PC-9 (cell line): ENCODE measurements at regions not wholly inside any gene's neighbourhood (a gene's known extent, or its start where the extent isn't known, plus 50 kb on each side); places are given as distances from the start of the nearest gene placed in this dataset.

Experiments
- BruUV-seq: library from RNA; stranded (reverse); fragments of 400-500 nt; replicated peaks from 2 replicates; lab custom pipeline; 2021; lab: Mats Ljungman, UMichigan
- CTCF ChIA-PET: fragments of 300-600 bp; sonication (Branson Sonifier 250); formaldehyde crosslinking; loops from one replicate; lab custom pipeline; 2022; ENCODE audit warnings: antibody characterized with exemption; lab: Charles Lee
- POLR2A ChIA-PET: fragments of 300-600 bp; sonication (Branson Sonifier 250); formaldehyde crosslinking; loops from one replicate; lab custom pipeline; 2022; ENCODE audit warnings: antibody characterized with exemption; ENCODE audit not compliant: unreplicated experiment; lab: Charles Lee
- DNase-seq, 2 experiments: peaks; one replicate each; pipeline versions ENCODE4 v3.0.0 to v3.0.0-alpha.2; 2015 to 2022; ENCODE audit warnings: mixed read lengths in 1 of 2
- H2AFZ ChIP-seq: fragments of 200-600 bp; sonication (generic); 2 replicates; pipeline ENCODE4 v1.8.1; 2017; ENCODE audit warnings: antibody characterized with exemption
- H3F3A ChIP-seq: fragments of 200-600 bp; sonication (generic); 2 replicates; pipeline ENCODE4 v1.8.1; 2017; ENCODE audit warnings: antibody characterized with exemption, mild to moderate bottlenecking, low read depth; ENCODE audit not compliant: insufficient read depth
- H3K27ac ChIP-seq: fragments of 200-600 bp; sonication (generic); 2 replicates; pipeline ENCODE4 v1.6.1; 2016; ENCODE audit warnings: mixed run types
- H3K27me3 ChIP-seq: fragments of 200-600 bp; sonication (generic); 2 replicates; pipeline ENCODE4 v1.6.1; 2016; ENCODE audit warnings: low read depth, mixed run types; ENCODE audit not compliant: insufficient read depth
- H3K36me3 ChIP-seq: fragments of 200-600 bp; sonication (generic); 2 replicates; pipeline ENCODE4 v1.6.1; 2016; ENCODE audit warnings: low read depth, mixed run types
- H3K4me1 ChIP-seq: fragments of 200-600 bp; sonication (generic); replicated peaks from 2 replicates; pipeline ENCODE4 v1.6.1; 2016; ENCODE audit warnings: mixed run types; ENCODE audit not compliant: insufficient read depth
- H3K4me2 ChIP-seq: fragments of 200-600 bp; sonication (generic); 2 replicates; pipeline ENCODE4 v1.6.1; 2017; ENCODE audit warnings: mixed run types
- H3K4me3 ChIP-seq: fragments of 200-600 bp; sonication (generic); 2 replicates; pipeline ENCODE4 v1.6.1; 2016; ENCODE audit warnings: mixed run types
- H3K79me2 ChIP-seq: fragments of 200-600 bp; sonication (generic); 2 replicates; pipeline ENCODE4 v1.6.1; 2017; ENCODE audit warnings: low read depth, mixed run types
- H3K9me2 ChIP-seq: fragments of 200-600 bp; sonication (generic); 2 replicates; pipeline ENCODE4 v1.8.1; 2017; ENCODE audit warnings: mild to moderate bottlenecking; ENCODE audit not compliant: insufficient read depth
- H3K9me3 ChIP-seq: fragments of 200-600 bp; sonication (generic); 2 replicates; pipeline ENCODE4 v1.8.1; 2016; ENCODE audit warnings: low read depth; ENCODE audit not compliant: insufficient read depth
- H4K20me1 ChIP-seq: fragments of 200-600 bp; sonication (generic); 2 replicates; pipeline ENCODE4 v1.8.1; 2017; ENCODE audit not compliant: insufficient read depth
- EZH2 ChIP-seq: fragments of 200-600 bp; sonication (generic); IDR thresholded peaks from 2 replicates; pipeline ENCODE4 v1.8.0; 2017; ENCODE audit warnings: antibody characterized with exemption, low read depth
- intact Hi-C: fragments of 100-400 bp; cut with micrococcal nuclease; formaldehyde crosslinking; loops from one replicate; pipeline ENCODE4 v1.10.0; 2022; ENCODE audit not compliant: unreplicated experiment
- TF ChIP-seq, protein P1 (sequence below): fragments of 200-600 bp; sonication (generic); conservative IDR thresholded peaks from 2 replicates; pipeline ENCODE4 v1.6.1; 2017; ENCODE audit warnings: mixed run types, antibody characterized with exemption, mild to moderate bottlenecking, moderate library complexity

DNA sequence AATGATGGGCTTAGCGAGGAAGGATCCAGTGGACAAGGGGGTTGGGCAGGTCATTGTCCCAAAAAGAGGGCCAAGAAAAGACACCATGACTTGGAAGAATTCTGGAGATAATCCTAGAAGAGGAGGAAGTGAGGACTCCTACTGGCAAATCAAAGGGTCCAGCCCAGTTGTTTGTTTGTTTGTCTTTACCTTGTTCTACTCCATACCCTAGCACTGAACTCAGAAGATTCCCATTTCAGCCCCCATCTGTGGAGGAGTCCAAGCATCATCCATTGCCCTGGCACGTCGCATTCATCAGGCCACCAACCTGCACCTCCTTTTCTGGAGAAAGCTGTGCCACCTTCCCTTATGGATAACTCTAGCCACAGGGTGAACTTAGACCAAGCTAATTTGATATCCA is 326.2 kb downstream of the EN1 start:
- Histone ChIP-seq H3K36me3 (no peaks in the 10 kb centered on the region), H3K27ac (no peak overlapping the region), H3K9me3 (peaks cover 22% of the 10 kb centered on the region), H3K79me2 (no peaks in the 10 kb centered on the region), H2AFZ (no peak overlapping the region), H3K4me1 (no peaks in the 10 kb centered on the region), H3K4me2 (no peak overlapping the region), H3K9me2 (peaks cover 5% of the 10 kb centered on the region; the same call in 1 of the 2 replicates), H3F3A (no peaks in the 10 kb centered on the region), H3K27me3 (no peaks in the 10 kb centered on the region), H4K20me1 (no peaks in the 10 kb centered on the region), H3K4me3 (no peak overlapping the region)
- no peak for DNase-seq
- no TSS peak for BruUV-seq
- ChIA-PET POLR2A (no interaction called here), CTCF (no interaction called here)
- intact Hi-C loops = no loop called here
- TF ChIP-seq, protein P1, sequence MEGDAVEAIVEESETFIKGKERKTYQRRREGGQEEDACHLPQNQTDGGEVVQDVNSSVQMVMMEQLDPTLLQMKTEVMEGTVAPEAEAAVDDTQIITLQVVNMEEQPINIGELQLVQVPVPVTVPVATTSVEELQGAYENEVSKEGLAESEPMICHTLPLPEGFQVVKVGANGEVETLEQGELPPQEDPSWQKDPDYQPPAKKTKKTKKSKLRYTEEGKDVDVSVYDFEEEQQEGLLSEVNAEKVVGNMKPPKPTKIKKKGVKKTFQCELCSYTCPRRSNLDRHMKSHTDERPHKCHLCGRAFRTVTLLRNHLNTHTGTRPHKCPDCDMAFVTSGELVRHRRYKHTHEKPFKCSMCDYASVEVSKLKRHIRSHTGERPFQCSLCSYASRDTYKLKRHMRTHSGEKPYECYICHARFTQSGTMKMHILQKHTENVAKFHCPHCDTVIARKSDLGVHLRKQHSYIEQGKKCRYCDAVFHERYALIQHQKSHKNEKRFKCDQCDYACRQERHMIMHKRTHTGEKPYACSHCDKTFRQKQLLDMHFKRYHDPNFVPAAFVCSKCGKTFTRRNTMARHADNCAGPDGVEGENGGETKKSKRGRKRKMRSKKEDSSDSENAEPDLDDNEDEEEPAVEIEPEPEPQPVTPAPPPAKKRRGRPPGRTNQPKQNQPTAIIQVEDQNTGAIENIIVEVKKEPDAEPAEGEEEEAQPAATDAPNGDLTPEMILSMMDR = no peak
- no peak for TF ChIP-seq EZH2

DNA sequence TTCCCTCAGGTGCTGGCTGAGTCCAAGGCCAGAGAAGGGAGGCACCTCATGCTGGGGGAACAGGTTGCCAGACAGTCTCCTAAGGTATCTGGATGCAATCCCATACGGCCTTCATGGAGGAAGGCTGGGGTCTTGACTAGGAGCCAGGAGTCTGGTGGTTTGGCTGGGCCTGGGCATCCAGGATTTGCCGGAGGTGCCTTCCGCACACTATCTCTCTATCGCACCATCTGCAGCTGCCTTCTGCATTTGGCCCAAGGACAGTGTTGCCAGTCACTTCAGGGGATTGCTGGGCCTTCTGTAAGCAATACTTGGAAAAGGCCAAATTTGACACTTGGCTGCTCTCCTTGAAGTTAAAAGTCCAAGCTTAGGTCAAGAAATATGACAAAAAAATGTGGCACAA is 327.2 kb downstream of the EN1 start:
- CTCF ChIA-PET = no interaction called here
- H3K36me3 ChIP-seq = no peaks in the 10 kb centered on the region
- H3K4me1 ChIP-seq = no peaks in the 10 kb centered on the region
- no peak for DNase-seq
- H3K4me2 ChIP-seq = no peak overlapping the region
- H3K9me3 ChIP-seq = peaks cover 25% of the 10 kb centered on the region
- H3K4me3 ChIP-seq = no peak overlapping the region
- no peak overlapping the region for H2AFZ ChIP-seq
- no peaks in the 10 kb centered on the region for H3F3A ChIP-seq
- no peaks in the 10 kb centered on the region for H4K20me1 ChIP-seq
- POLR2A ChIA-PET = no interaction called here
- H3K27me3 ChIP-seq = no peaks in the 10 kb centered on the region
- BruUV-seq = no TSS peak
- H3K9me2 ChIP-seq = peaks cover 5% of the 10 kb centered on the region; the same call in 1 of the 2 replicates
- no peak overlapping the region for H3K27ac ChIP-seq
- H3K79me2 ChIP-seq = no peaks in the 10 kb centered on the region
- TF ChIP-seq, protein P1 = no peak
- intact Hi-C loops = no loop called here

DNA sequence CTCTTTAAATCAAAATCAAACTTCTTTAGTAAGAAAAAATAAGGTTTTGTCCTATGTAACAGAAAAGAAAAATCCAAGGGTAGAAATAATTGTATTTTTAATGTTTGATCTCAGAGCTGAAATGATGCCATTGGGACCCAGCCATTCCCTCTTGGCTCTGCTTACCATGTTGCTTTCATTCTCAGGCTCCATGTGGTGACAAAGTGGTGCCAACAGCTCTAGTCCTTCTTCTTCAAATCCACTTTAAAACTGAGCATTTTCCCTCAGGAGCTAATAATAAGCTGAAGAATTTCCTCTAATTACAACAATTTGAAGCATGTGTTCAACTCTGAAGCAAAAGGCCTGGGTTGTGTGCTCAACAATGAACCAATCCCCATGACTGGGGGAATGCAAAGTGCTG is 327.9 kb downstream of the EN1 start:
- intact Hi-C loops = no loop called here
- H4K20me1 ChIP-seq = no peaks in the 10 kb centered on the region
- no peaks in the 10 kb centered on the region for H3K36me3 ChIP-seq
- H3K27me3 ChIP-seq = no peaks in the 10 kb centered on the region
- no peaks in the 10 kb centered on the region for H3K79me2 ChIP-seq
- H2AFZ ChIP-seq = no peak overlapping the region
- no peak overlapping the region for H3K27ac ChIP-seq
- CTCF ChIA-PET = no interaction called here
- H3K4me2 ChIP-seq = no peak overlapping the region
- BruUV-seq = no TSS peak
- no peaks in the 10 kb centered on the region for H3K4me1 ChIP-seq
- H3K9me2 ChIP-seq = peaks cover 5% of the 10 kb centered on the region; the same call in 1 of the 2 replicates
- H3F3A ChIP-seq = no peaks in the 10 kb centered on the region
- peaks cover 30% of the 10 kb centered on the region for H3K9me3 ChIP-seq
- POLR2A ChIA-PET = no interaction called here
- H3K4me3 ChIP-seq = no peak overlapping the region
- no peak for TF ChIP-seq EZH2
- TF ChIP-seq, protein P1 = no peak
- no peak for DNase-seq
